Hematopoietic multipotent progenitor cell treated with erythropoietin and hydrocortisone succinate and interleukin-3 and kit ligand, for 17 days (in vitro differentiated cells): ENCODE measurements at regions not wholly inside any gene's neighbourhood (a gene's known extent, or its start where the extent isn't known, plus 50 kb on each side); places are given as distances from the start of the nearest gene placed in this dataset.
"Not testable (repeated sequence)": the region's sequence is repeated elsewhere in the genome, so short reads cannot be mapped to it uniquely, and the experiment has no call there.

Source experiments
- DNase-seq: peaks from one replicate; pipeline ENCODE4 v3.0.0-alpha.2; 2015; ENCODE audit warnings: low spot score

DNA sequence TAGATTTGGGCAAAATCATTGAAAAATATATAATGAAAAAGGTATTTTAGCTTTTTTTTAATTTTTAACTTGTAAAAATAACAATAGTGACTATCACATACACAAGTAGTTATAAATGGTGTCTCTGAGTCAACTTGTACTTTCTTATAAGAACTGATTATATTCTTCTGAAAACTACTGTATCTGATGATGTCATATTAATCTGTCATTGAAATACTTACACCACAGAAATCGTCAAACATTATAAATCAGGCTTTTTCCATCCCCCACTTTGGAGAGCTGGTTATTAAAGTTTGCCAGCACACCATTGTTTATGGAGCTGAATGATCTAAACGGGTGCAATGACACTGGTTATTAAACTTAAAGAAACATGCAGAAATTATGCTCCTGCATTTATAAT is 1259.6 kb upstream of the CNTN5 start:
- no peak for DNase-seq

DNA sequence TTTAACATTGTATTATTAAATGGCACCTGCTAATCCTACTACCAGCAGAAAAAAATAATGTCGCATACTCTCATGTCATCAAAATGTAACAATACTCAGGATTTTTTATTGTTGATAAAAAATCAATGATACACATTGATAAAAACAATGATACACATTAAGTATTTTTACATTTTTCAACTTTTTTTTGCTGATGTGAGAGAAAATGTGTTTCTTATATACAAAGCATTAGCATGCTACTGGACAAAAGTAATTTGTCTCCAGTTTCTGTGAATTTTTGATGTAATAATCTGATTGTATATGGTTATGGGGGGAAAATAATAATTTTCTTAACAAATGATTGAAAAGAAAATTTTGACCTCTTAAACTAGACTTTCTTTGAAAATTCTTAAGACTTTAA is 1256.6 kb upstream of the CNTN5 start:
- DNase-seq: no peak

DNA sequence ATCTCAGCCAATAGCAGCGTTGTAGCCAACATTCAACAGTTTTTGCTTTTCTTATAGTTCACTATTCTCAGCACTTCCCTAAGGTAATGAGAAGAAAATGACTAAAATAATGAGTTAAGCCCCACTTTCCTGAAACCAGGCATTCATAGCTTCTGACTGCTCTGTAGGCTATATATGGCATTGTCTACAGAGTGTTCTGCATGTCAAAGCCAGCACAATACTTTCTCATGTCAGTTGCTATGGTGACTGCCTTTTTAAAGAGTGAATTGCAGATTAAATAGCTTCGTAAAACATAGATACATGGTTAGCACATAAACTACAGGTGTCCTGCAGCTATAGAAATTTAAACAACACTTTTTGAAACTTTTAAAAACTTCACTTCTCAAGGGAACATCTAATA is 1256.1 kb upstream of the CNTN5 start:
- no peak for DNase-seq

DNA sequence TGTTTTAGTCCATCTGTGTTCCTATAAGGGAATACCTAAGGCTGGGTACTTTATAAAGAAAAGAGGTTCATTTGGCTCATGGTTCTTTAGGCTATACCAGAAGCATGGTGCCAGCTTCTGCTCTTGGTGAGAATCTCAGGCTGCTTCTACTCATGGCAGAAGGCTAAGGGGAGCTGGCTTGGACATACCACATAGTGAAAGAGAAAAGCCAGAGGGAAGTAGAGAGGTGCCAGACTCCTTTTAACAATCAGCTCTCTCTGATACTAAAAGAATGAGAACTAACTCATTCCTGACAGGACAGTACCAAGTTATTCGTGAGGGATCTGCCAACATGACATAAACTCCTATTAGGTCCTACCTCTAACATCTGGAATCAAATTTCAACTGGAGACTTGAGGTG is 1250.2 kb upstream of the CNTN5 start:
- no peak for DNase-seq

DNA sequence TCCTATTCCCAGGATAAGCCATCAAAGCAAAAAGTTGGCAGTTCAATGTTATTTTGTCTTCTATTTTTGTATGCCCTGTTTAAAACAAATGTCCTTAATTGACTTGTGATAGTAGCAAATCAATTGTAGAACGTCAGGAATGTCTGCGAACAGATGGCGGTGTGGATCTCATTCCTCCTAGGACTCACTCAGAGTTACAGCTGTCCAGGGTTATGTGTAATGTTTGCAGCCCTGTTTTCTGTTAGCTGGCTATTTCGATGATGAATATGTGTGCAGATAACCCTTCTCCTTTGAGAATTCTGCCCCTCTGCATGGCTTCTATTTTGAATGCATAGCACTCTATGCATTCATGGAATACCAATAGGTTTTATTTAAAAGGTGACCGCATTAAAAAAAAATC is 1248.0 kb upstream of the CNTN5 start:
- DNase-seq: no peak

DNA sequence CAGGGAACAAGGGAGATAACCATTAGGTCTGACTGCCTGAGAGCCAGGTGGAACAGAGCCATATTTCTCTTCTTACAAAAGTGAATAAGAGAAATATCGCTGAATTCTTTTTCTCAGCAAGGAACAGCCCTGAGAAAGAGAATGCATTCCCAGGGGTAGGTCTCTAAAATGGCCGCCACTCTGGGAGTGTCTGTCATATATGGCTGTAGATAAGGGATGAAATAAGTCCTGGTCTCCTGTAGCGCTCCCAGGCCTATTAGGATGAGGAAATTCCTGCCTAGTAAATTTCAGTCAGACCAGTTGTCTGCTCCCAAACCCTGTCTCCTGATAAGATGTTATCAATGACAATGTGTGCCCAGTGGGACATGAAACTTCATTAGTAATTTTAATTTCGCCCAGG is 1236.4 kb upstream of the CNTN5 start:
- not testable (repeated sequence) for DNase-seq

DNA sequence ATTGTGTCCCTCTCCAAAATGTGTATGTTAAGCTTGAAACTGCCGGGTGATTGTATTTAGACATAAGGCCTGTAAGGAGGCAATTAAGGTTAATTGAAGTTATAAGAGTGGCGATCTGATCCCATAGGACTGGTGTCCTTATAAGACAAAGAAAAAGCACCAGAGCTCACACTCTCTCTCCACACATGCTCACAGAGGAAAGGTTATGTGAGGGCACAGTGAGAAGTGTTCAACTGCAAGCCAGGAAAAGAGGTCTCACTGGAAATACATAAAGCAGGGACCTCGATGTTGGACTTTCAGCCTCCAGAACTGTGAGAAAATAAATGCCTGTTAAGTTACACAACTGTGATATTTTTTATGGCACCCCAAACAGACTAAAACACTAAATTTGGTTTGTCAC is 1233.8 kb upstream of the CNTN5 start:
- no peak for DNase-seq

DNA sequence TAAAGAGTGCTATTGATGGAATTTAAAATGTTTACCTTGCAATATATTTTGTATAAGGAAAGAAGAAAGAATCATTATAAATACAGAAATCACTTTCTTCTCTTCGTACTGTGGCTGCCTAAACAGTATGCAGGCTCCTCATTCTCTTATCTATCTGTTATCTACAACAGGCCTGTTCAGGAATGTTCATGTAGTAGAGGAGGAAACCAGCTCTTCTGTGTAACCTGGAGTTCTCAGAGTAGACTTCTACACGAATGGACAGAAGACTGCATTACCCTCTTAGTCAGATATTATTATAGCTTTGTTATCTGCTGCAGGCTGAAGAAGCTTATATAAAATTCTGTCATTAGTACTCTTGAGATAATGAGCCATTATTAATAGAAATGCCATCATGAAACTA is 1225.9 kb upstream of the CNTN5 start:
- DNase-seq: no peak

DNA sequence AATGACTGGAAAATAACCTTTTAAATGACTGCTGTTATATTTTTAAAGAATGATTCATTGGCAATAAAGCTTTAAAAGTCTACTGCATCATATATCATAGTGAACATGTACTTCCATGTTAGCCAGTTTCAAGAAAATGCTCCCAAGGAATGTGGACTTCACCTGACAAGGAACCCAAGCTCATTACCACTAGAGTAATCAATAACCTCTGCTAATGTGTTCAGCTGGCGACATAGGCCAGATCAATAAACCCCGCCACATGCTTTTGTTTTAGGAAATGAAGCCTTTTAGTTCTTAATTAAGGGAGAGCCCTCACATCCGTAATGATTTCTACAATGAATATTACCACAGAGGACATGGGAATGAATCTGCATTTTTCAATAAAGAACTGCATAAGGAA is 1219.9 kb upstream of the CNTN5 start:
- DNase-seq: no peak

DNA sequence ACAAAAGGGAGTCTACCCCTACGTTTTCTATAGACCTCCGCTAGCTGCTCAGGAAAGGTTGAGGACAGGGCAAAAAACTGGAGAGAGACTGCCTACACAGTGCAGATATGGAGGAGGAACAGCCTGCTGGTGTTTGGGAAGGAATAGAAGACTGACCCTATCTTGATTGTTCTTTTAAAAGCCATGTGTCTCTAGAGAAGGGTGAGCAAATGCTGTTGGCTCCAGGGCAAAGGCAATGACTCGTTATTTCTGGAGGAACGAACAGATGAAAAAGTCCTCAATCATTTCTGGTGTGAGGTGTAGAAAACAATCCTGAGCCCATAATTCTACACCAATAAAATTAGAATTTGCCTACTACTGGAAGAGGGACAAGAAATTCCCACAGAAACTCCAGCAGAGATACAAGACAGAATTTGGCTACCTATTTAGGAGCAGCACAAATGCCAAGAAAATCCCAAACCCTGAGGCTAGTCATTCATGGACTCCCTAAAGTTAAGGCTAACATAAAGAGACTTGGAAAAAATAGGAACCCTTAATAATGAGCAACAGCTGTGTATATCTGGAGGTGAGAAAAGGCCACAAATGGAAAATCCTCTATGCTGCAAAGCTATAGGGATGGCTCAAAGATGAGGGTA is 1206.3 kb upstream of the CNTN5 start:
- no peak for DNase-seq

DNA sequence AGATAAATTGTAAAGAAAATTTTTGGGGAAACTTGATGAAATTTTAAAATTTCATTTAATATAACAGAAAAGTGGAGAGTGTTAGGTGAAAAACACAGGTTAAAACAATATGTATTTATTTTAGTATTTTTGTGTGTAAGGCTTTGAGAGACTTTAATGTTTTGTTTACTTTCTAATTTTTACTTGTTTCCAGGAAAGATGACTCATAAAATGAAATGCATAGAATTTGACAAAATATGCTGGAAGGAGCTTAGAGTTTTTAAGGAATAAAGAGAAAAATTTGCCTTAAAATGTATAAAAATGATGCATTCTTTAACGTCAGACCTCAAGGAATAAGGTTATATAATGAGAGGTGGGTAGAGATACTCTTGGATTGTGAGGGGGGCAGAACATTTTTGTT is 1205.1 kb upstream of the CNTN5 start:
- no peak for DNase-seq

DNA sequence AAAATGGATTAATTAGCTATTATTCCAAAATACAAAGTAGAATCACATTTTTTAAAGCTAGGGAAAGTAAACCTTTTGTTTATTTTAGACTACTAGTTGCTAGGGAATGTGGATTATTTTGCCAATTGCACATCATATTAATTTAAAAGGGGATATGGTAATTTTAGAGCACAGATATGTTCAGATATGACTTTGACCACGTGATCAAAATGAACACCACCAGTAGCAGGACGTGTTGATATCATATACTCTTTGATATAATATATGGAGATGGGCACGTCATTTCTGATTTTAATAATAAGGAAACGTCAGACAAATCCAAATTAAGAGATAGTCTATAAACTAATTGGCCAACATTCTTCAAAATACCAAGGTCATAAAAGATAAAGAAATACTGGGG is 1188.3 kb upstream of the CNTN5 start:
- DNase-seq: no peak

DNA sequence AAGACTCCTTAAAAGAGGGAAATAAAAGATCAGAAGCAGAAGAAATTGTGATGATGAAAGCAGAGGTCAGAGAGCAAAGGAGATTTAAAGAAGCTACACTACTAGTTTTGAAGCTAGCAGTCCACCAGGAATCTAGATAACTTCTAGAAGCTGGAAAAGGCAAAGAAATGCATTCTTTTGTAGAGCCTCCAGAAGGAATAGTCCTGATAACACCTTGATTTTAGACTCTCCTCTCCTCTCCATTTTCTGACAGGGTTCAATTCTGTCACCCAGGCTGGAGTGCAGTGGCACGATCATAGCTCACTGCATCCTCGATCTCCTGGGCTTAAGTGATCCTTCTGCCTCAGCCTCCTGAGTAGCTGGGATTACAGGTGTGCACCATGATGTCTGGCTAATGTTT is 1187.3 kb upstream of the CNTN5 start:
- DNase-seq: no peak

DNA sequence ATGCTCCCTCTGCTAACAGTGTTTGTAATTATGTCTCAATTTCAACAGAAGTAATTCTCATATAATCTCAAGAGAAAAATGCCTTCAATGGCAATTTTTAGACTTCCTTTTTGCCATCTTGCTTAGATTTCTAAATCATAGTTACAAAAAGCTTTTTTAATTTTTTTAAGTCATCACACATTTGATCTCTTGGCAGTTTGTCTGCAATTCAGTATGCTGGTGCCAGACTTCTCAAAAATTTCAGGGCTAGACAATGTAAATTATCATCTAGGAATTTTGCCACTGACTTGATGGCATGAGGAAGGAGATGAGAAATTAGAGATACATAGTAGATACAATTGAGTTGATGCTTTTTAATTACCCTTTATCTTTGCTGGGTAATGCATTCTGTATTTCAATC is 1176.7 kb upstream of the CNTN5 start:
- DNase-seq: no peak

DNA sequence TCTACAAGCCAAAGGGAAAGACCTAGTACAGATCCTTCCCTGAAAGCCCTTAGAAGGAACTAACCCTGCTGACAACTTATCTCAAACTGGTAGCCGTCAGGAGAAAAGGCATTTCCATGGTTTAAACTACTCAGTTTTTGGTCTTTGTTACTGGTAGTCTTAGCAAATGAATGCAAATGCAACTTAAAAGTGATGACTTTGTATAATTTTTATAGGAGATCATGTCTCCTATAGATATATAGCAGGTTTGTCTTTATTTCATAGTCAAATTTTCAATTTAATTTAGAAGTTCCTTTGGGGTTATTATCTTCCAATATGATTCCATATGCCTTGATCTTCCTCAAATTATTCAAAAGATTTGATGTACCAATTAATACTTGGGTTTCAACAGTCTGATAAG is 1173.0 kb upstream of the CNTN5 start:
- DNase-seq: no peak

DNA sequence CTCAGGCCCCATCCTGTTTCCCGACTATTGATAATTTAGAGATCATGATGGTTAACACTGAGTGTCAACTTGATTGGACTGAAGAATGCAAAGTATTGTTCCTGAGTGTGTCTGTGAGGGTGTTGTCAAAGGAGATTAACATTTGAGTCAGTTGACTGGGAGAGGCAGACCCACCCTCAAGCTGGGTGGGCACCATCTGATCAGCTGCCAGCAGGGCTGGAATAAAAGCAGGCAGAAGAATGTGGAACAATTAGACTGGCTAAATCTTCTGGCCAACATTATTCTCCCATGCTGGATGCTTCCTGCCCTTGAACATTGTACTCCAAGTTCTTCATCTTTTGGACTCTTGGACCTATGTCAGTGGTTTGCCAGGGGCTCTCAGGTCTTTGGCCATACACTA is 1170.0 kb upstream of the CNTN5 start:
- DNase-seq: no peak

DNA sequence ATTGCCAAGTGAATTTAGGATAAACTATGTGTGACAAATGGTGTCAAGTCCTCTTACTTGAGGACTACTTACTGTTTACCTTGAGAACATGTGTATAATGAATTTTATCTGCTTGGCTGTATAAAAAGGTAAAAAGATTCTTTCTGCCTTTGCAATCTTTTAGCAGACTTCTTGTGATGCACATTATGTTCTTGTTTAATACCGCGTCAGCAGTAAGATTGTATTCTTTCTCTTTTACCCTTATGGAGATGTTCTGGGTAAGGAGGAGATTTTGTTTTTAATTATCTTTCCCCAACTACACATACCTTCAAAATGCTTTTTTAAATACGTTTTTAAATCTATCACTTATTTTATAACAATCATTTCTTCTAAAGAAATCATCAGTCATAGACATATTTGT is 1166.4 kb upstream of the CNTN5 start:
- DNase-seq: no peak

DNA sequence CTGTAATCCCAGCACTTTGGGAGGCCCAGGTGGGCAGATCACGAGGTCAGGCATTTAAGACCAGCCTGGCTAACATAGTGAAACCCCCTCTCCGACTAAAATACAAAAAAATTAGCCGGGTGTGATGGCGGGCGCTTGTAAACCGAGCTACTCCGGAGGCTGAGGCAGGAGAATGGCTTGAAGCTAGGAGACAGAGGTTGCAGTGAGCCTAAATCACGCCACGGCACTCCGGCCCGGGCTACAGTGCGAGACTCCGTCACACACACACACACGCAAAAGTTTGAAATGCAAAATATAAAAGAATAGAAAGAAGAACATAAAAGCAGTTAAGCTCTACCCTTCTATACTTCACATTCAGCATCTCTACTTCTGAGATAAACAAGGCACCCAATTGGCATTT is 1165.9 kb upstream of the CNTN5 start:
- DNase-seq: no peak

DNA sequence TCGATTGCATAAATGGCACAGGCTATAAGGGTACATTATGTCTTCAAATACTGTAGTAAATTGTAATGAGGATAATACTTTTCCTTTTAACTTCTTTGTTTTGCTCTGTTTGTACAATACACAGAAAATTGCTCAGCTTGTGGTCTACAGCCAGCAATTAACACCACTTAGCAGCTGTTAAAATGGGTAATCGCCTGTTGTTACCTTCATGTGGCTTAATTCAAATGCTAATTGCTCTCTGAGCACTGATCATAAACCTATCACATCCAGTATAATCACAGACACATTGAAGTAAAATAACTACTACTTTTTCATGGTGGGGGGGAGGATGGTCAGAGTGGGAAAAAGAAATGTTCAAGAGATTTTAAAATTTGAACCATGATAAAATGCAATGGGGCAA is 1164.1 kb upstream of the CNTN5 start:
- no peak for DNase-seq

DNA sequence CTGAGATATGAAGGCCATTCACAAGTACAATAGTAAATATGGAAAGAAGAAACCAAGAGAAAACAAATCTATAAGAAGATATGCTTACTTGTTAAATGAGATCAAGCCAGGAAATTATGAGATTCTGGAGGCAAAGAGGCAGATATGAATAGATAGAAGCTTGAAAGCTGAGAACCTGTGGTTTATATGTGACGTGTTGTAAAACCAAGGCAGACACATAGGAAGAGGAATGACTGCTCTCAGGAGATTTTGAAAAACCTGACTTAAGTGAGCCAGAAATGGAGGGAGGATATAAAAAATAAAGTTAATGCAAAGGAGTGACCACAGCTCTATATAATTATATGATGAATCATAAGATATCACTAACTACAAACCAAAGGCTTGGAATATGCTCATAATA is 1160.5 kb upstream of the CNTN5 start:
- no peak for DNase-seq

DNA sequence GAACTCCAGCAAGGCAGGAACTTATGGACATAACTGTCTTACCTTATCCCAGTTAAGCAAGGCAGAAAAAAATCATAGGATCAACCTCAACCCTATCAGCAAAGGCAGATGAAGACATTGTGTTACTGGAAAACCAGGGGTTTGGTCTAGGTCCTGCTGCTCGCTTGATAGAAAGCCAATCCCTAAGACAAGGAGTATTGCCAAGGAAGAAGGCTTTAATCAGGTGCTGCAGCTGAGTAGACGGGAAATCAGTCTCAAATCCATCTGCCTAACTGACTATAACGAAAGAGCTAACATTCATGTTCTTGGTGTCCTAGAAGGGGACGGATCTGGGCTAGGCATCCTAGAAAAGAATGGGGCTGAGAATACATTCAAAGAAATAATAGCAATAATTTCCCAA is 1158.7 kb upstream of the CNTN5 start:
- no peak for DNase-seq

DNA sequence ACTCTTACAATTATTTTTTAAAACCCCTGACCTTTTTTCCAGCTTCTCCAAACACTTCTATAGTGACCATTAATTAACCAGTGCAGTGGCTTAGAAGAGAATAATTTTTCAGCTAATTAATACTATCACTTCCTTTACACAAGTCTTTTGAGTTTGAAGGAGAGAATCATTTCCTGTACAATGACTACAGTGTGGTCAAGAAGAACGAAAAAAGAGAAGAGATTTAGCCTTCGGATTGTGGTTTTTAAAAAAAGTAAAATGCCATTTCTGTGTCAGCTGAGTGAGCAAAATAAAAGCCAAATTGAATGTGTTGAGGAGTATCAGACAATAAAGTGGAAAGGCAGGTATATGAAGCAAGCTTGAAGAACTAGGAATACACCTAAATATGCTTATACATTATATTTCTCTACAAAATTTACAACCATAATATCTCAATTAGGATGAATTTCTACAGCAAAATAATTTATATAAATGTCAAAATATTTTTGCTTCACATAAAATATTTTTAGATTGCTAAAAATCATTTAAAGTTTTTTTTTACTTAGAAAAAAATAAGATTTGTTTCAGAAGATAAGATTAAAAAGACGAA is 1155.2 kb upstream of the CNTN5 start:
- DNase-seq: no peak

DNA sequence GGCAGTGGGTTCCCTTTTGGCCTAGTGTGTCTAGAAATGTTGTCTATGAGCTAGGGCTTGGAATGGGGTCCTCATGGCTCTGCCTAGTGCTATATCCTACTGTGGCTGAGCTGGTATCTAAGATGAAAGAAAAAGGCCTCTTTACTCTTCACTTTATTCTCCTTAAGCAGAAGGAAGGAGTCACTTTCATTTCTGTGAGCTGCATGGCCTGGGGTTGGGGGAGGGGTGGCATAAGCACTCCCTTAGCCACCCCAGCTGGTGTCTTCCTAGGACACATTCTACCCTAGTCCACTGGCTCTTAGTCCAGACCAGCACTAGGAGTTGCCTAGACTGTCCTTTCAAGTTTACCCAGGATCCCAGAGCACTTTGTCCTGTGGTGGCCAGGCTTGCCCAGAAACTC is 1148.9 kb upstream of the CNTN5 start:
- DNase-seq: no peak

DNA sequence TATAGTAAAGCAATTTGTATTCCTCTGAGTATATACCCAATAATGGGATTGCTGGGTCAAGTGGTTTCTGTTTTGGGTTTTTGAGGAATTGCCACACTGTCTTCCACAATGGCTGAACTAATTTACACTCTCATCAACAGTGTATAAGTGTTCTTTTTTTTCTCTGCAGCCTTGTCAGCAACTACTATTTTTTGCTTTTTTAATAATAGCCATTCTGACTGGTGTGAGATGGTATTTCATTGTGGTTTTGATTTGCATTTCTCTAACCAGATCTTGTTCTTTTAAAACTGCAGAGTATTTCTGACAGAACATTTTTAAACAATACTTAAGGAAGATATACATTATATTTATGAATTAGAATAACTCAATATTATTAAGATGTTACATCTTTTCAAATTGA is 1140.5 kb upstream of the CNTN5 start:
- DNase-seq: no peak

DNA sequence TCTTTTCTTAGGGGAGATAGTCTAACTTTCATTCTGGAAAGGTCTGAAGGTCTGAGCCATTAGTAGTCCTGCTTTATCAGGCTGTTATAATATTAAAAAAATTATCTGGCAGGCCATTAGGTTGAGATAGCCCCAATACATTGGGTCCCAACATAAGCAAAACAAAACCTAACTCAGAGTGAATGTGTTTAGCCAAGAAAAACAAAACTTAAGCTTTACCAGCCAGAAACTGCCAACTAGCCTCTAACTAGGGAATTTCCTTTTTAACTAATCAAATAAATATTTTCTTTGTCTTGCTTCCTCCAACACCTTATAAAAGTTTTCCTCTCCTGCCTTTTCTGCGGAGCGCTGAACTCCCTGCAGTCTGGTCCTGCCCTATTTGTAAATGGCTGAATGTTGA is 1137.7 kb upstream of the CNTN5 start:
- no peak for DNase-seq
